ENCODE measurements at regions not wholly inside any gene's neighbourhood (a gene's known extent, or its start where the extent isn't known, plus 50 kb on each side); places are given as distances from the start of the nearest gene placed in this dataset.
A peak's percentile ranks its signal among the peaks of the same experiment; 100 is the strongest.
"Not testable (repeated sequence)": the region's sequence is repeated elsewhere in the genome, so short reads cannot be mapped to it uniquely, and the experiment has no call there.

- DNase-seq (ENCODE audit: low read depth) = no peak
- Histone ChIP-seq H3K36me3 (ENCODE audit: control insufficient read depth, insufficient read depth, low read length) (no peaks in the 10 kb centered on the region), H3K4me3 (ENCODE audit: low read depth, low read length) (no peak overlapping the region), H3K27me3 (ENCODE audit: control insufficient read depth, insufficient read depth, low read length) (no peaks in the 10 kb centered on the region; the same call in none of the 2 replicates)
- TF ChIP-seq, protein P1, sequence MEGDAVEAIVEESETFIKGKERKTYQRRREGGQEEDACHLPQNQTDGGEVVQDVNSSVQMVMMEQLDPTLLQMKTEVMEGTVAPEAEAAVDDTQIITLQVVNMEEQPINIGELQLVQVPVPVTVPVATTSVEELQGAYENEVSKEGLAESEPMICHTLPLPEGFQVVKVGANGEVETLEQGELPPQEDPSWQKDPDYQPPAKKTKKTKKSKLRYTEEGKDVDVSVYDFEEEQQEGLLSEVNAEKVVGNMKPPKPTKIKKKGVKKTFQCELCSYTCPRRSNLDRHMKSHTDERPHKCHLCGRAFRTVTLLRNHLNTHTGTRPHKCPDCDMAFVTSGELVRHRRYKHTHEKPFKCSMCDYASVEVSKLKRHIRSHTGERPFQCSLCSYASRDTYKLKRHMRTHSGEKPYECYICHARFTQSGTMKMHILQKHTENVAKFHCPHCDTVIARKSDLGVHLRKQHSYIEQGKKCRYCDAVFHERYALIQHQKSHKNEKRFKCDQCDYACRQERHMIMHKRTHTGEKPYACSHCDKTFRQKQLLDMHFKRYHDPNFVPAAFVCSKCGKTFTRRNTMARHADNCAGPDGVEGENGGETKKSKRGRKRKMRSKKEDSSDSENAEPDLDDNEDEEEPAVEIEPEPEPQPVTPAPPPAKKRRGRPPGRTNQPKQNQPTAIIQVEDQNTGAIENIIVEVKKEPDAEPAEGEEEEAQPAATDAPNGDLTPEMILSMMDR (IDR thresholded peaks at IDR 0.05; ENCODE audit: insufficient read depth, low read depth, low read length) = no peak
- POLR2A ChIA-PET = no interaction called here
- CTCF ChIA-PET = no interaction called here
These were observed 120.7 kb upstream of the NT5E start for GRCh38 chr6:85329196-85329595.

- H3K36me3 ChIP-seq (ENCODE audit: control insufficient read depth, insufficient read depth, low read length); CTCF ChIA-PET; H3K4me3 ChIP-seq (ENCODE audit: low read depth, low read length); H3K27me3 ChIP-seq (ENCODE audit: control insufficient read depth, insufficient read depth, low read length); DNase-seq (ENCODE audit: low read depth); POLR2A ChIA-PET: not testable (repeated sequence)
These were observed 124.1 kb upstream of the NT5E start for GRCh38 chr6:85325811-85326210.

DNA sequence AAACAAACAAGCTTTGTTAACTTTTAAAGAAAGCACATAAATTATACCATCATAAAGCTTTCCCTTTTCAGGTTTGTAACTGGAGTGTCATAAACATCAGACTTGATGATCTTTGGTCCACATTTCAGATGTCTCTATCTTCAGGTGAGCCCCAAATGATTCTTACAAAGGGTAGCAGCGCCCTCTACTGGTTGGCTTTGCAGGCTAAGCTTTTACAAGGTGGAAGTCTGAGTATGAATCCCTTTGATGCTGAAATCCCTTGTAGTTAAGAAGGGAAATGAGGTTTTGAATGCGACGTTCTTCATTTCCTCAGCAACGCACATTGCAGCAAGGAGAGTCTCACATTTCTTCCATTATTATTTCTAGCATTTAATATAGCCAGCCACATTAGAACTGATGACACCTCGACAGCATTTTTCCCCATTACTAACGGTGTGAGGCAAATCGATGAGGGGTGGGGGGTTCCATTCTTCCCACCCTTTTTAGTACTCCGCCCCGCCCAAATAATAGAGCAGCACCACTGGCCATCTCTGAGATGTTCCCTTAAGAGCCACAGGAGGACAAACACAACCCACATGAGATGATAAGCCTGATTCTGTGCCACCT, 126.3 kb upstream of the NT5E start:
- POLR2A ChIA-PET = no interaction called here
- TF ChIP-seq, protein P1 (IDR thresholded peaks at IDR 0.05; ENCODE audit: insufficient read depth, low read depth, low read length) = peak; percentile 88
- DNase-seq (ENCODE audit: low read depth) = no peak
- Histone ChIP-seq H3K4me3 (ENCODE audit: low read depth, low read length) (no peak overlapping the region), H3K27me3 (ENCODE audit: control insufficient read depth, insufficient read depth, low read length) (peaks cover 2% of the 10 kb centered on the region; the same call in 1 of the 2 replicates), H3K36me3 (ENCODE audit: control insufficient read depth, insufficient read depth, low read length) (no peaks in the 10 kb centered on the region)
- CTCF ChIA-PET = interaction anchor here (0.6 to 2.0 kb wide), 29 partner anchors 9 to 1708 kb away, joined by 3 to 8 read pairs (median 3); no protein-coding TSS in a partner anchor

DNA sequence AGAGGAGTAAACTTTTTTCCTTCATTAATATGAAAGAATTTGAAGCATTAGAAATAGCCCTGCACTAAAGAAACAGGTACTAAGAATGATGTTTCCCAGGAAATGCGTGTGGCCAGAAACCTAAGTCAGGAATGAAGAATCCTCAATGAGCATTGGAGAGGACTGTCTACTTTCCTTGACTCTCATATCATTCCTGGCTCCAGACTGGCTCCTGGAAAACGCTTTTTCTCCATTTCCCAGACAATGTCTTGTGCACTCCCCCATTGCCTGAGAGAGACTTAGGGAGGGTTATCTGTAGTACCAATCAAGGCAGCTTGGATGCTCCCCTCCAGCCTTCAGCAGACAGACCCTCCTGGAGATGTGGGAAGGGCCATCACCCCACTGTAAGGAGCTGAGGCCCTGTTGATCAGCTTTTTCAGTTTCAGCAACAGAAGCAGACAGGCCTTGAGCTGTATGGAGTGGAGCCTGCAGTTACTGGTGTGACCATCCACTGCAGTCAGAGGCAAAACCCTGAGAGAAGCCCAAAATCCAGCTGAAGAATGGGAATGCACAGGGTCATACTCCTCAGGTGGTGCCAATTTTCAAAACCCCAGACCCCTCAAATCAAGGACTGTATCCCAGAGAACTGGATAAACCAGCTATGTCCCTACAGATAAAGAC, 127.3 kb upstream of the NT5E start:
- Histone ChIP-seq H3K4me3 (ENCODE audit: low read depth, low read length) (no peak overlapping the region), H3K27me3 (ENCODE audit: control insufficient read depth, insufficient read depth, low read length) (peaks cover 2% of the 10 kb centered on the region; the same call in 1 of the 2 replicates), H3K36me3 (ENCODE audit: control insufficient read depth, insufficient read depth, low read length) (no peaks in the 10 kb centered on the region)
- POLR2A ChIA-PET = no interaction called here
- TF ChIP-seq, protein P1 (IDR thresholded peaks at IDR 0.05; ENCODE audit: insufficient read depth, low read depth, low read length) = no peak
- CTCF ChIA-PET = interaction anchor here (0.6 to 1.9 kb wide), 20 partner anchors 11 to 1708 kb away, joined by 3 to 8 read pairs (median 3); no protein-coding TSS in a partner anchor
- no peak for DNase-seq (ENCODE audit: low read depth)

DNA sequence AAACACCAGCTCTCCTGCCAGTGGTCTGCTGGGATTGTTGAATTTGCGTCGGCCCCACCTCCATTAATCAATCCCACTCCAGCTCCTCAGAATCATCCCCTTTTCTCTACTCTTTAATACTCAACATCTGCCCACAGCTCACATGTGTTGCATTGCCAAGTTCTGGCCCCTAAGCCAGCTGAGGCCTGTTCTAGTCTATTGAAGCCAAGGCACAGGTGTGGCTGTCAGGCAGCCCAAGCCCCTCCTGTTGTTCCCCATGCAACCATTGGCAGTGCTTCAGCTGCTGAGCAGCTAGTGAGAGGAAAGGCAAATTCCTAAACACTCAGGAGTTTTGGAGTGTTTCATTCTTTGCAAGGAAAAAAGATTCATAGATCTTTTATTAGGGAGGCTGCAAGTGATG, 128.0 kb upstream of the NT5E start:
- TF ChIP-seq, protein P1 (IDR thresholded peaks at IDR 0.05; ENCODE audit: insufficient read depth, low read depth, low read length) = no peak
- POLR2A ChIA-PET = no interaction called here
- CTCF ChIA-PET = interaction anchor here (1.9 kb wide), 1 partner anchor 1094 kb away, joined by 4 read pairs; the partner anchor contains the start of gene CEP162

More for the DNA sequence above, 128.0 kb upstream of the NT5E start:
- Histone ChIP-seq H3K4me3 (ENCODE audit: low read depth, low read length) (no peak overlapping the region), H3K36me3 (ENCODE audit: control insufficient read depth, insufficient read depth, low read length) (no peaks in the 10 kb centered on the region), H3K27me3 (ENCODE audit: control insufficient read depth, insufficient read depth, low read length) (peaks cover 2% of the 10 kb centered on the region; the same call in 1 of the 2 replicates)
- DNase-seq (ENCODE audit: low read depth) = no peak

Measured in BJ (cell line).